ENCODE measurements at regions not wholly inside any gene's neighbourhood (a gene's known extent, or its start where the extent isn't known, plus 50 kb on each side); places are given as distances from the start of the nearest gene placed in this dataset.

DNA sequence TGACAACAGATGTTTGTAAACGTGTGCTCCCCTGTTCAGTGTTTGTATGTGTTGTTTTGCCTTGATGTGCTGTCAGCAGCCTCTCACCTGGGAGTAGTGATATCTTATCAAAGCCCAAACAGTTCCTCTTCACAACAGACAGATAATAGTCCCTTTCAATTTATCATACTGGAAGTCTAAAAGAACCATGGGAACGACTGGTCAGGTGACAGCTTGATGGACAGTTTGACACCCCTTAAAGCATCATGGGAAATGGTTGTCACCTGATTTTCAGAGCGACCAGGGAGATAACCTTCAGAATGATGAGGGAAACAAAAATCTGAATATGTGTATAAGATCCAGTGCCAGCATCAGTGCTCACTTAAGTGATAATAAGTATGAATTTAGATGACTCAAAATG is 146.3 kb upstream of the SOX2 start:
- no peak for ATAC-seq (ENCODE audit: insufficient read depth, low FRiP score)
- Histone ChIP-seq H3K9me3 (ENCODE audit: control insufficient read depth in 4 of 4, insufficient read depth in 3 of 4, low read length in 3 of 4) (no peaks in the 10 kb centered on the region), H3K27ac (ENCODE audit: low read depth in 1 of 2, low read length in 1 of 2) (no peak overlapping the region), H3K4me3 (no peak overlapping the region), H3K27me3 (ENCODE audit: control insufficient read depth in 3 of 3, insufficient read depth in 3 of 3, low read length in 2 of 3) (peaks cover 0 to 6% (median 0%) of the 10 kb centered on the region in 3 donors), H3K4me1 (ENCODE audit: control insufficient read depth in 5 of 5, insufficient read depth in 5 of 5, low read length in 5 of 5) (no peaks in the 10 kb centered on the region), H3K36me3 (ENCODE audit: control insufficient read depth in 4 of 4, insufficient read depth in 4 of 4, low read length in 4 of 4) (no peaks in the 10 kb centered on the region), H3K9ac (ENCODE audit: insufficient read depth in 1 of 2, low read length in 2 of 2) (no peak overlapping the region)
- no peak for DNase-seq
- TF ChIP-seq, protein P1, sequence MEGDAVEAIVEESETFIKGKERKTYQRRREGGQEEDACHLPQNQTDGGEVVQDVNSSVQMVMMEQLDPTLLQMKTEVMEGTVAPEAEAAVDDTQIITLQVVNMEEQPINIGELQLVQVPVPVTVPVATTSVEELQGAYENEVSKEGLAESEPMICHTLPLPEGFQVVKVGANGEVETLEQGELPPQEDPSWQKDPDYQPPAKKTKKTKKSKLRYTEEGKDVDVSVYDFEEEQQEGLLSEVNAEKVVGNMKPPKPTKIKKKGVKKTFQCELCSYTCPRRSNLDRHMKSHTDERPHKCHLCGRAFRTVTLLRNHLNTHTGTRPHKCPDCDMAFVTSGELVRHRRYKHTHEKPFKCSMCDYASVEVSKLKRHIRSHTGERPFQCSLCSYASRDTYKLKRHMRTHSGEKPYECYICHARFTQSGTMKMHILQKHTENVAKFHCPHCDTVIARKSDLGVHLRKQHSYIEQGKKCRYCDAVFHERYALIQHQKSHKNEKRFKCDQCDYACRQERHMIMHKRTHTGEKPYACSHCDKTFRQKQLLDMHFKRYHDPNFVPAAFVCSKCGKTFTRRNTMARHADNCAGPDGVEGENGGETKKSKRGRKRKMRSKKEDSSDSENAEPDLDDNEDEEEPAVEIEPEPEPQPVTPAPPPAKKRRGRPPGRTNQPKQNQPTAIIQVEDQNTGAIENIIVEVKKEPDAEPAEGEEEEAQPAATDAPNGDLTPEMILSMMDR (IDR thresholded peaks at IDR 0.05; ENCODE audit: control extremely low read depth, extremely low read depth) = no peak
- 32 to 46% methylated on average over 3 of the region's 3 CpGs for WGBS, 2 donors

DNA sequence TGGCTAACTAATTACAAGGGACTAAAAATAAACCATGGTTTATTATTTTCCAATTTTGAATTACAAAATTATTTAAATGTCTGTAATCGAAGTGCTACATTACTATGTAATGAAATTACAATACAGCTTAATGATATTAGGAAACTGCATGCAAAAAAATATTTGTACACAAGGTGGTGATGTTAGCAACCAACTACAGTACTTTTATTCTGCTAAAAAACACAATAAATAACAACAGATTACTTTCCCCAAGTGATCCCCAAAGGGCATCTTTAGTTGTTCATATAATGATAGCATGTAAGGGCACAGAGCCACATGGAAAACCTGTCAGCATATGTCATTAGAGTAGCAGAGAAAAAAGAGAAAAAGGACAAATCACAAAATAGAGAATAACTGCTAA is 147.5 kb upstream of the SOX2 start:
- no peak for ATAC-seq (ENCODE audit: insufficient read depth, low FRiP score)
- TF ChIP-seq, protein P1 (IDR thresholded peaks at IDR 0.05; ENCODE audit: control extremely low read depth, extremely low read depth) = no peak
- WGBS, 2 donors = 82 to 86% methylated on average over 1 of the region's 1 CpG
- H3K27ac ChIP-seq (ENCODE audit: low read depth in 1 of 2, low read length in 1 of 2) = no peak overlapping the region
- H3K4me1 ChIP-seq (ENCODE audit: control insufficient read depth in 5 of 5, insufficient read depth in 5 of 5, low read length in 5 of 5) = no peaks in the 10 kb centered on the region
- no peak overlapping the region for H3K9ac ChIP-seq (ENCODE audit: insufficient read depth in 1 of 2, low read length in 2 of 2)
- H3K36me3 ChIP-seq (ENCODE audit: control insufficient read depth in 4 of 4, insufficient read depth in 4 of 4, low read length in 4 of 4) = no peaks in the 10 kb centered on the region
- H3K4me3 ChIP-seq = no peak overlapping the region
- no peak for DNase-seq
- H3K9me3 ChIP-seq (ENCODE audit: control insufficient read depth in 4 of 4, insufficient read depth in 3 of 4, low read length in 3 of 4) = no peaks in the 10 kb centered on the region
- H3K27me3 ChIP-seq (ENCODE audit: control insufficient read depth in 3 of 3, insufficient read depth in 3 of 3, low read length in 2 of 3) = peaks cover 0 to 6% (median 0%) of the 10 kb centered on the region in 3 donors

DNA sequence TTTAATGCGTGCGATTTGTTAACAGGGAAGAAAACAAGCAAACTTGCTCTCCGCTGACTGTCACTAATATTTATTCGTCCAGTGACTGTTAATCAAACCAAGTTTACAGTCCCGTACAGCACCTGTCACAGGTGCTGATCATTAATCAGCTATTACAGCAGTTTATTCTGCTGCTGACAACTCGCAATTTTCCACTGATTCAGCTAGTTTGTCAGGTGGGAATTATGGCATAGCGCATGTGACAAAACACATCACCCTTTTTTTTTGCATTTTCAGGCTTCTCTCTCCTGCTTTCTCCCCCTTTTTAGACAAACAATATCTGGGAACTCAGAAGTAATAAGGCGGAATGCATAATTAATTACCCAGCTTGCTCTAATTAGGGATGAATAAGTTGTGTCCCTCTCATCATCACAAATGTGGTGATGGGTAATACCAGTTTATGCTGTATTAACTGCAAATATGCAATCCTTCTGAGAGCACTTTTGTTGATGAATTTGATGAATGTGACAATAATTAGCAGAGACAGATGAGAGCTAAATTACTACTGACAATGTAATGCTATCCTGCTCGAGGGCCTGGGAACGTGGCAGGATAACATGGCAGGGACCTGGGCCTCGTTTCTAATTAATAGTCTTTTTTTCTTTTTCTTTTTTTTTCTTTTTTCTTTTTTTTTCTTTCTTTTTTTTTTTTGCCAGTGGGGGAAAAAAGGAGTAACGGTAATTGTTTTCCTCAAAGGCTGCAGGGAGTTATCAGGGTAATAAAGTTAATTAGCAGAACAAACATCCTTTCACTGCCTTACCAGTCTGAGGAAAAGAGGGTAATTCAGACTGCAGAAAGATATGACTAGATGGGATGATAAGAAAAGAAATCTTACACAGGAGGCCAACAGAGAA is 150.3 kb upstream of the SOX2 start:
- no peak overlapping the region for H3K27ac ChIP-seq (ENCODE audit: low read depth in 1 of 2, low read length in 1 of 2)
- ATAC-seq (ENCODE audit: insufficient read depth, low FRiP score) = no peak
- WGBS, 2 donors = 70 to 76% methylated on average over 12 of the region's 12 CpGs
- H3K9me3 ChIP-seq (ENCODE audit: control insufficient read depth in 4 of 4, insufficient read depth in 3 of 4, low read length in 3 of 4) = no peaks in the 10 kb centered on the region
- peaks cover 0 to 6% (median 0%) of the 10 kb centered on the region in 3 donors for H3K27me3 ChIP-seq (ENCODE audit: control insufficient read depth in 3 of 3, insufficient read depth in 3 of 3, low read length in 2 of 3)
- no peaks in the 10 kb centered on the region for H3K4me1 ChIP-seq (ENCODE audit: control insufficient read depth in 5 of 5, insufficient read depth in 5 of 5, low read length in 5 of 5)
- no peak overlapping the region for H3K4me3 ChIP-seq
- TF ChIP-seq, protein P1 (IDR thresholded peaks at IDR 0.05; ENCODE audit: control extremely low read depth, extremely low read depth) = no peak
- no peak for DNase-seq
- H3K36me3 ChIP-seq (ENCODE audit: control insufficient read depth in 4 of 4, insufficient read depth in 4 of 4, low read length in 4 of 4) = no peaks in the 10 kb centered on the region
- no peak overlapping the region for H3K9ac ChIP-seq (ENCODE audit: insufficient read depth in 1 of 2, low read length in 2 of 2)

Measured in lung (tissue), 11 donors.